SK-N-SH (cell line): ENCODE measurements at regions not wholly inside any gene's neighbourhood (a gene's known extent, or its start where the extent isn't known, plus 50 kb on each side); places are given as distances from the start of the nearest gene placed in this dataset.
A peak's percentile ranks its signal among the peaks of the same experiment; 100 is the strongest.

Experiments
- CTCF ChIA-PET: fragments of 300-600, 350-600 bp; formaldehyde crosslinking; extraction: SDS; loops from one replicate; lab custom pipeline; 2021; lab: Yijun Ruan, JAX
- POLR2A ChIA-PET: fragments of 350-600 bp; sonication (Branson Sonifier 250); formaldehyde crosslinking; extraction: SDS; loops from one replicate; lab custom pipeline; 2020; ENCODE audit warnings: antibody characterized with exemption, inconsistent platforms; lab: Yijun Ruan, JAX
- DNase-seq: peaks from one replicate; pipeline ENCODE4 v3.0.0; 2012
- H2AFZ ChIP-seq: fragments of 200-600 bp; sonication (generic); 2 replicates; pipeline ENCODE4 v1.8.1; 2016; ENCODE audit warnings: antibody characterized with exemption, mild to moderate bottlenecking, low read depth
- H3F3A ChIP-seq: fragments of 200-600 bp; sonication (generic); replicated peaks from 2 replicates; pipeline ENCODE3; 2016; ENCODE audit warnings: antibody characterized with exemption, mild to moderate bottlenecking; ENCODE audit not compliant: insufficient read depth
- H3K27ac ChIP-seq, 2 experiments: fragments of 200-500 bp in 1 of 2; fragments of 200-600 bp in 1 of 2; sonication (Bioruptor generic) in 1 of 2; sonication (generic), shearing (Covaris generic) in 1 of 2; 2 replicates each; pipeline versions ENCODE4 v1.5.1 to v1.6.1; 2014 to 2016; ENCODE audit warnings: low read depth in 2 of 2, inconsistent platforms in 1 of 2, low read length in 1 of 2, mild to moderate bottlenecking in 1 of 2, mixed read lengths in 1 of 2
- H3K27me3 ChIP-seq: fragments of 200-600 bp; sonication (generic), shearing (Covaris generic); 2 replicates; pipeline ENCODE4 v1.6.1; 2016; ENCODE audit warnings: mixed run types; ENCODE audit not compliant: insufficient read depth
- H3K36me3 ChIP-seq, 2 experiments: fragments of 200-500 bp in 1 of 2; fragments of 200-600 bp in 1 of 2; sonication (Bioruptor generic) in 1 of 2; sonication (generic) in 1 of 2; replicated peaks in 1 of 2; 2 replicates each; pipeline versions ENCODE3 to v1.5.1; 2014 to 2016; ENCODE audit warnings: low read length in 1 of 2, mild to moderate bottlenecking in 1 of 2; ENCODE audit not compliant: insufficient read depth in 2 of 2, control insufficient read depth in 1 of 2
- H3K4me1 ChIP-seq, 2 experiments: fragments of 200-500 bp in 1 of 2; fragments of 200-600 bp in 1 of 2; sonication (Bioruptor generic) in 1 of 2; sonication (generic), shearing (Covaris generic) in 1 of 2; 2 replicates each; pipeline versions ENCODE4 v1.5.1 to v1.6.1; 2014 to 2016; ENCODE audit warnings: low read depth in 1 of 2, low read length in 1 of 2, mixed run types in 1 of 2; ENCODE audit not compliant: insufficient read depth in 2 of 2, control insufficient read depth in 1 of 2
- H3K4me2 ChIP-seq: fragments of 200-600 bp; sonication (generic), shearing (Covaris generic); 2 replicates; pipeline ENCODE4 v1.6.1; 2017; ENCODE audit warnings: mixed run types
- H3K4me3 ChIP-seq, 2 experiments: fragments of 200-500 bp in 1 of 2; fragments of 200-600 bp in 1 of 2; sonication (Bioruptor generic) in 1 of 2; sonication (generic), shearing (Covaris generic) in 1 of 2; 2 replicates each; pipeline versions ENCODE4 v1.5.1 to v1.8.1; 2014 to 2016; ENCODE audit warnings: low read depth in 2 of 2, inconsistent platforms in 1 of 2, low read length in 1 of 2, mild to moderate bottlenecking in 1 of 2, mixed read lengths in 1 of 2, moderate library complexity in 1 of 2
- H3K79me2 ChIP-seq: fragments of 200-600 bp; sonication (generic); 2 replicates; pipeline ENCODE4 v1.8.1; 2017; ENCODE audit warnings: mild to moderate bottlenecking; ENCODE audit not compliant: insufficient read depth
- H3K9ac ChIP-seq: fragments of 200-600 bp; sonication (generic); 2 replicates; pipeline ENCODE4 v1.6.1; 2017; ENCODE audit warnings: mixed run types
- H3K9me2 ChIP-seq: fragments of 200-600 bp; sonication (generic); 2 replicates; pipeline ENCODE4 v1.6.1; 2017; ENCODE audit warnings: mixed run types
- H3K9me3 ChIP-seq: fragments of 200-600 bp; sonication (generic); 2 replicates; pipeline ENCODE4 v1.6.1; 2017; ENCODE audit warnings: mixed run types, mild to moderate bottlenecking, moderate library complexity
- H4K20me1 ChIP-seq: fragments of 200-600 bp; sonication (generic); 2 replicates; pipeline ENCODE4 v1.6.1; 2017; ENCODE audit warnings: mild to moderate bottlenecking, mixed run types; ENCODE audit not compliant: insufficient read depth
- EP300 ChIP-seq, 2 experiments: IDR thresholded peaks; 2 replicates each; pipeline versions ENCODE4 v1.4.0 to v1.6.1; 2012; ENCODE audit warnings: borderline replicate concordance in 1 of 2, low read depth in 1 of 2, low read length in 1 of 2
- GATA2 ChIP-seq: sonication (generic); formaldehyde crosslinking; IDR thresholded peaks from 2 replicates; pipeline ENCODE4 v1.5.0; 2020; ENCODE audit warnings: mild to moderate bottlenecking, missing genetic modification reagents
- IRF3 ChIP-seq: fragments of 150-350 bp; IDR thresholded peaks from 2 replicates; pipeline ENCODE4 v1.6.1; 2016; ENCODE audit warnings: mild to moderate bottlenecking, low read depth, low read length
- MAX ChIP-seq: IDR thresholded peaks from 2 replicates; pipeline ENCODE4 v1.4.0; 2012; ENCODE audit warnings: low read depth
- MEF2A ChIP-seq: IDR thresholded peaks from 2 replicates; pipeline ENCODE4 v1.4.0; 2012; ENCODE audit warnings: low read depth, borderline replicate concordance
- MXI1 ChIP-seq: IDR thresholded peaks from 2 replicates; pipeline ENCODE4 v1.6.1; 2012; ENCODE audit warnings: mild to moderate bottlenecking, low read depth, low read length, improper control_type of control experiment
- NFIC ChIP-seq: IDR thresholded peaks from 2 replicates; pipeline ENCODE4 v1.4.0; 2012; ENCODE audit warnings: borderline replicate concordance
- POLR2AphosphoS5 ChIP-seq: IDR thresholded peaks from 2 replicates; pipeline ENCODE4 v1.6.1; 2012; ENCODE audit warnings: low read depth, low read length
- RAD21 ChIP-seq: IDR thresholded peaks from 2 replicates; pipeline ENCODE4 v1.6.1; 2012; ENCODE audit warnings: mild to moderate bottlenecking, low read length
- RFX5 ChIP-seq: IDR thresholded peaks from 2 replicates; pipeline ENCODE4 v1.6.1; 2012; ENCODE audit warnings: mild to moderate bottlenecking, improper control_type of control experiment, low read length
- SMC3 ChIP-seq: IDR thresholded peaks from 2 replicates; pipeline ENCODE4 v1.6.1; 2012; ENCODE audit warnings: low read depth, low read length, improper control_type of control experiment
- TAF1 ChIP-seq: IDR thresholded peaks from 2 replicates; pipeline ENCODE4 v1.6.1; 2012; ENCODE audit warnings: low read depth, mild to moderate bottlenecking, low read length, moderate library complexity, borderline replicate concordance
- TCF12 ChIP-seq: IDR thresholded peaks from 2 replicates; pipeline ENCODE4 v1.4.0; 2012
- TEAD4 ChIP-seq: IDR thresholded peaks from 2 replicates; pipeline ENCODE4 v1.4.0; 2012; ENCODE audit warnings: mild to moderate bottlenecking, borderline replicate concordance; ENCODE audit not compliant: insufficient read depth
- USF1 ChIP-seq: IDR thresholded peaks from 2 replicates; pipeline ENCODE4 v1.4.0; 2012; ENCODE audit warnings: low read depth, borderline replicate concordance
- USF2 ChIP-seq: fragments of 150-350 bp; IDR thresholded peaks from 2 replicates; pipeline ENCODE4 v1.6.1; 2017; ENCODE audit warnings: antibody characterized with exemption, low read length, low read depth, borderline replicate concordance
- ZBTB33 ChIP-seq: IDR thresholded peaks from 2 replicates; pipeline ENCODE4 v1.4.0; 2012; ENCODE audit warnings: low read depth, borderline replicate concordance
- WGBS: methylation state at CpG from one replicate; pipeline ENCODE4 v1.1.6; 2017; ENCODE audit warnings: low lambda C conversion rate; 5-methylcytosine and 5-hydroxymethylcytosine counted together

GRCh38 chr4:106677213-106677612, 308.6 kb upstream of the GIMD1 start:
- Histone ChIP-seq H3F3A (peaks cover 6% of the 10 kb centered on the region), H3K4me3 (no peak overlapping the region), H2AFZ (peak overlapping the region; percentile 6; the same call in 1 of the 2 replicates), H3K27ac (no peak overlapping the region), H3K27me3 (no peaks in the 10 kb centered on the region), H3K9ac (no peak overlapping the region), H3K9me2 (no peaks in the 10 kb centered on the region), H4K20me1 (no peaks in the 10 kb centered on the region), H3K9me3 (no peaks in the 10 kb centered on the region), H3K36me3 (no peaks in the 10 kb centered on the region), H3K4me1 (no peaks in the 10 kb centered on the region; a peak in 1 of 4 replicates), H3K79me2 (no peaks in the 10 kb centered on the region), H3K4me2 (no peak overlapping the region)
- ChIA-PET POLR2A (no interaction called here), CTCF (interaction anchor here (0.9 kb wide), 1 partner anchor 13 kb away, joined by 4 read pairs; no protein-coding TSS in a partner anchor)
- no peak for DNase-seq
- TF ChIP-seq NFIC (no peak), SMC3 (no peak)

- H3K4me2 ChIP-seq, result no peak overlapping the region
Observed at GRCh38 chr4:106676173-106676921, 307.8 kb upstream of the GIMD1 start.

More at GRCh38 chr4:106676173-106676921, 307.8 kb upstream of the GIMD1 start:
- H2AFZ ChIP-seq, result no peak overlapping the region
- CTCF ChIA-PET, result no interaction called here
- TF ChIP-seq ZBTB33, result no peak
- TF ChIP-seq MXI1, result no peak
- no peak for TF ChIP-seq NFIC
- no peak for TF ChIP-seq USF2
- TF ChIP-seq MEF2A, result no peak
- no peak for TF ChIP-seq TAF1
- TF ChIP-seq RFX5, result no peak
- TF ChIP-seq EP300 (IDR thresholded peaks at IDR 0.05; ENCODE audit: borderline replicate concordance in 1 of 2, low read depth in 1 of 2, low read length in 1 of 2), result no peak
- TF ChIP-seq IRF3, result no peak
- TF ChIP-seq MAX, result no peak
- no peak for TF ChIP-seq TCF12
- no peak for TF ChIP-seq POLR2AphosphoS5
- TF ChIP-seq GATA2, result no peak
- no peak for TF ChIP-seq USF1
- no peak for TF ChIP-seq RAD21
- TF ChIP-seq TEAD4, result no peak
- TF ChIP-seq, all 33 proteins: peak for 0
- no peak for DNase-seq
- Histone ChIP-seq H3K27me3 (no peaks in the 10 kb centered on the region), H3F3A (peaks cover 8% of the 10 kb centered on the region), H3K9ac (no peak overlapping the region), H3K27ac (no peak overlapping the region), H3K4me1 (no peaks in the 10 kb centered on the region; a peak in 1 of 4 replicates), H4K20me1 (no peaks in the 10 kb centered on the region), H3K36me3 (no peaks in the 10 kb centered on the region), H3K4me3 (no peak overlapping the region), H3K9me2 (no peaks in the 10 kb centered on the region), H3K79me2 (no peaks in the 10 kb centered on the region), H3K9me3 (no peaks in the 10 kb centered on the region)
- POLR2A ChIA-PET, result no interaction called here
- WGBS, result 68% methylated on average over 3 of the region's 3 CpGs
